GM12878 (cell line): ENCODE measurements at regions not wholly inside any gene's neighbourhood (a gene's known extent, or its start where the extent isn't known, plus 50 kb on each side); places are given as distances from the start of the nearest gene placed in this dataset.

Experiments
- ATAC-seq: fragments of 200-7000 bp; cut with Tn5 transposase; 3 replicates; pipeline ENCODE4 v1.9.1; 2020; ENCODE audit warnings: mild to moderate bottlenecking, moderate library complexity
- BruUV-seq: library from RNA; stranded (reverse); fragments of 400-500 nt; replicated peaks from 2 replicates; lab custom pipeline; 2021; lab: Mats Ljungman, UMichigan
- CTCF ChIA-PET: fragments of 300-600 bp; sonication (Branson Sonifier 250); formaldehyde crosslinking; extraction: SDS; loops from one replicate; lab custom pipeline; 2021; ENCODE audit warnings: inconsistent platforms; lab: Yijun Ruan, JAX
- POLR2A ChIA-PET: fragments of 350-600 bp; formaldehyde crosslinking; extraction: SDS; loops from one replicate; lab custom pipeline; 2021; ENCODE audit warnings: inconsistent platforms; lab: Charles Lee
- RAD21 ChIA-PET: fragments of 300-600 bp; sonication (Branson Sonifier 250); formaldehyde crosslinking; loops from one replicate; lab custom pipeline; 2023; ENCODE audit warnings: antibody characterized with exemption; ENCODE audit not compliant: unreplicated experiment; lab: Charles Lee
- SMC1A ChIA-PET: fragments of 300-600 bp; sonication (Branson Sonifier 250); formaldehyde crosslinking; loops from one replicate; lab custom pipeline; 2023; ENCODE audit not compliant: unreplicated experiment, uncharacterized antibody; lab: Charles Lee
- DNase-seq: peaks from one replicate; pipeline ENCODE4 v3.0.0-alpha.2; 2011; ENCODE audit warnings: low read depth, low spot score
- FAIRE-seq: peaks from 3 replicates; lab custom pipeline; 2011; peaks lifted over from hg19 to GRCh38; lab: Jason Lieb, UNC
- H2AFZ ChIP-seq: 2 replicates; pipeline ENCODE4 v1.6.0; 2011; ENCODE audit warnings: low read depth, low read length, control low read depth; ENCODE audit not compliant: control insufficient read depth
- H3K27ac ChIP-seq: 2 replicates; pipeline ENCODE4 v1.5.1; 2011; ENCODE audit warnings: control low read depth; ENCODE audit not compliant: control insufficient read depth, insufficient read depth
- H3K27me3 ChIP-seq, 2 experiments: replicated peaks in 1 of 2; 2 replicates each; pipeline versions ENCODE4 v1.6.0 to v1.6.1; 2011; ENCODE audit warnings: low read length in 1 of 2; ENCODE audit not compliant: control insufficient read depth in 2 of 2, insufficient read depth in 2 of 2
- H3K36me3 ChIP-seq, 2 experiments: 2 replicates each; pipeline ENCODE4 v1.5.1; 2011; ENCODE audit warnings: low read length in 1 of 2; ENCODE audit not compliant: control insufficient read depth in 2 of 2, insufficient read depth in 2 of 2
- H3K4me1 ChIP-seq: 2 replicates; pipeline ENCODE4 v1.6.1; 2011; ENCODE audit warnings: mild to moderate bottlenecking, low read length, moderate library complexity, mixed read lengths; ENCODE audit not compliant: control insufficient read depth, insufficient read depth
- H3K4me2 ChIP-seq: 2 replicates; pipeline ENCODE4 v1.6.0; 2011; ENCODE audit warnings: control low read depth; ENCODE audit not compliant: control insufficient read depth, insufficient read depth
- H3K4me3 ChIP-seq: fragments of 200-600 bp; sonication (generic); 2 replicates; pipeline ENCODE4 v1.5.1; 2016
- H3K79me2 ChIP-seq: 2 replicates; pipeline ENCODE4 v1.6.0; 2011; ENCODE audit warnings: low read length; ENCODE audit not compliant: control insufficient read depth, insufficient read depth
- H3K9ac ChIP-seq: 2 replicates; pipeline ENCODE4 v1.8.0; 2011; ENCODE audit warnings: low read length, control low read depth, mixed read lengths; ENCODE audit not compliant: control insufficient read depth, insufficient read depth
- H3K9me3 ChIP-seq: replicated peaks from 3 replicates; pipeline ENCODE4 v1.5.1; 2011; ENCODE audit warnings: mild to moderate bottlenecking, low read length; ENCODE audit not compliant: control insufficient read depth, insufficient read depth
- H4K20me1 ChIP-seq: 2 replicates; pipeline ENCODE4 v1.6.0; 2011; ENCODE audit not compliant: control insufficient read depth, insufficient read depth
- IKZF2 ChIP-seq, 2 experiments: fragments of 450-650 bp; IDR thresholded peaks; 2 replicates each; pipeline ENCODE4 v1.6.1; 2017; ENCODE audit warnings: mild to moderate bottlenecking in 2 of 2, moderate library complexity in 2 of 2
- MTA2 ChIP-seq: fragments of 450-650 bp; IDR thresholded peaks from 2 replicates; pipeline ENCODE4 v1.6.1; 2016; ENCODE audit warnings: low read depth, mild to moderate bottlenecking, moderate library complexity
- NR2C1 ChIP-seq: fragments of 450-650 bp; IDR thresholded peaks from 2 replicates; pipeline ENCODE4 v1.6.1; 2017; ENCODE audit warnings: antibody characterized with exemption, mild to moderate bottlenecking, moderate library complexity
- PML ChIP-seq: IDR thresholded peaks from 2 replicates; pipeline ENCODE4 v1.6.1; 2012; ENCODE audit warnings: low read length, inconsistent platforms
- STAT1 ChIP-seq: fragments of 450-650 bp; conservative IDR thresholded peaks from 2 replicates; pipeline ENCODE4 v1.6.1; 2014; ENCODE audit warnings: antibody characterized with exemption, mild to moderate bottlenecking
- ZBTB40 ChIP-seq: fragments of 450-650 bp; IDR thresholded peaks from 2 replicates; pipeline ENCODE4 v1.6.1; 2016; ENCODE audit warnings: mild to moderate bottlenecking, moderate library complexity, borderline replicate concordance
- WGBS: methylation state at CpG from one replicate; pipeline ENCODE4 v1.1.6; 2016; ENCODE audit warnings: low lambda C conversion rate; ENCODE audit not compliant: insufficient replicate concordance, insufficient coverage; ENCODE audit errors: missing lambda C conversion rate; 5-methylcytosine and 5-hydroxymethylcytosine counted together
- in situ Hi-C: fragments of 300-500 bp; cut with MboI; formaldehyde crosslinking; loops from 9 replicates; pipeline ENCODE4 v1.14.3; 2018; ENCODE audit warnings: mixed read lengths
- intact Hi-C: fragments of 100-400 bp; cut with micrococcal nuclease; formaldehyde crosslinking; loops from one replicate; pipeline ENCODE4 v1.14.2; 2022; ENCODE audit not compliant: unreplicated experiment
- TF ChIP-seq, protein P1 (sequence below): fragments of 450-650 bp; IDR thresholded peaks from 2 replicates; pipeline ENCODE4 v1.6.1; 2017; ENCODE audit warnings: low read depth, mild to moderate bottlenecking, moderate library complexity

DNA sequence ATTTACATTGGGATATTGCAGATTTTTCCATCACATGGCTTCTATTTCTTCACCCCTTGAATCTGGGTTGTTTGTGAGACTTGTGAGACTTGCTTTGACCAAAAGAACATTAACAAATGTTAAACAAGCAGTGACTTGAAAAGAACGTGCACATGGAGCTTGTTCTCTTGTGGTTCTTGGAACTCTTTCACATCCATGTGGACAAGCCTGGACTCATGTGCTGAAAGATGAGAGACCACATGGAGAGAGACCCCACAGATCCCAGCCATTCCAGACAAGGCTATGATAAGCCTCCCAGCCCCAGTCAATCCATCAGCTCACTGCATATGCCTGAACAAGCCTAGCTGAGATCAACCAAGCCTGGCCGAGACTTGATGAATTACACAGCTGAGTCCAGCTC lies 1365.7 kb upstream of the GJE1 start (continued):
- TF ChIP-seq ZBTB40 (no peak), STAT1 (no peak)

GRCh38 chr6:140758169-140758877 lies 1374.4 kb upstream of the GJE1 start:
- intact Hi-C loops, result no loop called here
- POLR2A ChIA-PET, result no interaction called here
- in situ Hi-C loops, result no loop called here
- Histone ChIP-seq H3K36me3 (no peaks in the 10 kb centered on the region), H3K4me1 (no peaks in the 10 kb centered on the region), H3K9me3 (no peaks in the 10 kb centered on the region), H3K9ac (no peak overlapping the region), H3K4me3 (no peak overlapping the region), H2AFZ (no peak overlapping the region), H4K20me1 (no peaks in the 10 kb centered on the region), H3K4me2 (no peak overlapping the region), H3K27me3 (no peaks in the 10 kb centered on the region), H3K79me2 (no peaks in the 10 kb centered on the region), H3K27ac (no peak overlapping the region)
- SMC1A ChIA-PET, result interaction anchor here (0.9 to 1.4 kb wide), 3 partner anchors 10 to 223 kb away, joined by 3 read pairs; no protein-coding TSS in a partner anchor
- 0 out of 4 replicates have a peak, but pooled peaks of 1 of the 2 experiments have one; percentile 11 for TF ChIP-seq IKZF2 (IDR thresholded peaks at IDR 0.05)
- TF ChIP-seq, protein P1, sequence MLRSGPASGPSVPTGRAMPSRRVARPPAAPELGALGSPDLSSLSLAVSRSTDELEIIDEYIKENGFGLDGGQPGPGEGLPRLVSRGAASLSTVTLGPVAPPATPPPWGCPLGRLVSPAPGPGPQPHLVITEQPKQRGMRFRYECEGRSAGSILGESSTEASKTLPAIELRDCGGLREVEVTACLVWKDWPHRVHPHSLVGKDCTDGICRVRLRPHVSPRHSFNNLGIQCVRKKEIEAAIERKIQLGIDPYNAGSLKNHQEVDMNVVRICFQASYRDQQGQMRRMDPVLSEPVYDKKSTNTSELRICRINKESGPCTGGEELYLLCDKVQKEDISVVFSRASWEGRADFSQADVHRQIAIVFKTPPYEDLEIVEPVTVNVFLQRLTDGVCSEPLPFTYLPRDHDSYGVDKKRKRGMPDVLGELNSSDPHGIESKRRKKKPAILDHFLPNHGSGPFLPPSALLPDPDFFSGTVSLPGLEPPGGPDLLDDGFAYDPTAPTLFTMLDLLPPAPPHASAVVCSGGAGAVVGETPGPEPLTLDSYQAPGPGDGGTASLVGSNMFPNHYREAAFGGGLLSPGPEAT, result peak; percentile 28; the same call in 1 of the 2 replicates
- peak; percentile 29 for TF ChIP-seq NR2C1
- no peak for TF ChIP-seq PML
- no peak for TF ChIP-seq STAT1
- TF ChIP-seq MTA2, result peak; percentile 80
- WGBS, result 2% methylated on average over 3 of the region's 3 CpGs
- RAD21 ChIA-PET, result no interaction called here
- BruUV-seq, result no TSS peak
- CTCF ChIA-PET, result interaction anchor here (0.6 to 0.7 kb wide), 2 partner anchors 28 to 205 kb away, joined by 3 read pairs; no protein-coding TSS in a partner anchor
- FAIRE-seq (no peak), DNase-seq (no peak), ATAC-seq (0 out of 3 replicates have a peak, but pooled peaks have one; percentile 21)
